DND-41 (cell line): ENCODE measurements at regions not wholly inside any gene's neighbourhood (a gene's known extent, or its start where the extent isn't known, plus 50 kb on each side); places are given as distances from the start of the nearest gene placed in this dataset.

Experiments
- EZH2 ChIP-seq: IDR thresholded peaks from 3 replicates; pipeline ENCODE4 v1.6.1; 2012; ENCODE audit warnings: borderline replicate concordance, low read depth, mild to moderate bottlenecking, moderate library complexity, low read length, inconsistent platforms; ENCODE audit not compliant: severe bottlenecking
- TF ChIP-seq, protein P1 (sequence below): IDR thresholded peaks from 2 replicates; pipeline ENCODE4 v1.5.1; 2012; ENCODE audit warnings: borderline replicate concordance, low read length, moderate library complexity, mild to moderate bottlenecking; ENCODE audit not compliant: poor library complexity, severe bottlenecking; ENCODE audit errors: extremely low read depth

DNA sequence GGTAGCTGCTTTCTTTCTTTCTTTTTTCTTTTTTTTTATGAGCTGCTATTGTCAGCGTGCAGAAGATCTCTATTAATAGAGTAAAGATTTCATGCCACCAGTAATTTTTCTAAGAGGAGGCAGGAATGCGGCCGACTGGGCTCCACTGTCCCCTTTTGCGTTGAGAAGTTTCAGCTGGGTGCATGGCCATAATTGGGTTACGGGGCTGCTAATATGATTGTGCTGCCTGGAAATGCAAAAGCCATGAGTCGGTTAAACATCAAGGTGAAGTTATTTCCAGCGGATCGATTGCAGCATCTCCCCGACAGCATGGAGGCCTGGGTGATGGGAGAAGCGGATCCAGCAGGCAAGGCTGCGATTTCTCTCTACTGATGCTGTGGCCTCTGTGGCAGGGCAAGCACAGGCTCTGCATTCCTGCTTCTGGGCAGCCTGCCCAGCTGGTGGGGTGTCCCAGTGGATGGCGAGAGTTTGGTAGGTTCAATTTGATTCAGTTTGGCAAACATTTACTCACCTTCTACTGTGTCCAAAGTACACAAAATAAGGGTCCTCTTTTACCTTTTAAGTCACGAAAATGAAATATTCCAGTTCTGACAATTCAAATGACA, 54.4 kb upstream of the PRMT8 start:
- TF ChIP-seq EZH2 = no peak
- TF ChIP-seq, protein P1, sequence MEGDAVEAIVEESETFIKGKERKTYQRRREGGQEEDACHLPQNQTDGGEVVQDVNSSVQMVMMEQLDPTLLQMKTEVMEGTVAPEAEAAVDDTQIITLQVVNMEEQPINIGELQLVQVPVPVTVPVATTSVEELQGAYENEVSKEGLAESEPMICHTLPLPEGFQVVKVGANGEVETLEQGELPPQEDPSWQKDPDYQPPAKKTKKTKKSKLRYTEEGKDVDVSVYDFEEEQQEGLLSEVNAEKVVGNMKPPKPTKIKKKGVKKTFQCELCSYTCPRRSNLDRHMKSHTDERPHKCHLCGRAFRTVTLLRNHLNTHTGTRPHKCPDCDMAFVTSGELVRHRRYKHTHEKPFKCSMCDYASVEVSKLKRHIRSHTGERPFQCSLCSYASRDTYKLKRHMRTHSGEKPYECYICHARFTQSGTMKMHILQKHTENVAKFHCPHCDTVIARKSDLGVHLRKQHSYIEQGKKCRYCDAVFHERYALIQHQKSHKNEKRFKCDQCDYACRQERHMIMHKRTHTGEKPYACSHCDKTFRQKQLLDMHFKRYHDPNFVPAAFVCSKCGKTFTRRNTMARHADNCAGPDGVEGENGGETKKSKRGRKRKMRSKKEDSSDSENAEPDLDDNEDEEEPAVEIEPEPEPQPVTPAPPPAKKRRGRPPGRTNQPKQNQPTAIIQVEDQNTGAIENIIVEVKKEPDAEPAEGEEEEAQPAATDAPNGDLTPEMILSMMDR = no peak
